Immature natural killer cell (primary cell): ENCODE measurements at regions not wholly inside any gene's neighbourhood (a gene's known extent, or its start where the extent isn't known, plus 50 kb on each side); places are given as distances from the start of the nearest gene placed in this dataset.
"Not testable (repeated sequence)": the region's sequence is repeated elsewhere in the genome, so short reads cannot be mapped to it uniquely, and the experiment has no call there.

Experiments used
- DNase-seq, 3 donors: peaks; one replicate each; pipeline ENCODE4 v3.0.0; 2022; ENCODE audit warnings: mixed read lengths in 1 of 3
- H3K27ac Mint-ChIP-seq, 6 donors: one replicate each; pipeline ENCODE4 v1.8.0; 2020; ENCODE audit warnings: mixed read lengths in 6 of 6, mild to moderate bottlenecking in 5 of 6, inconsistent platforms in 4 of 6, moderate library complexity in 3 of 6
- H3K27me3 Mint-ChIP-seq, 3 donors: one replicate each; pipeline ENCODE4 v1.8.0; 2020 to 2021; ENCODE audit warnings: low read depth in 3 of 3, mild to moderate bottlenecking in 3 of 3, mixed read lengths in 3 of 3, moderate library complexity in 3 of 3, inconsistent platforms in 1 of 3
- H3K36me3 Mint-ChIP-seq, 3 donors: one replicate each; pipeline ENCODE4 v1.8.0; 2020; ENCODE audit warnings: mixed read lengths in 3 of 3, inconsistent platforms in 2 of 3, mild to moderate bottlenecking in 2 of 3
- H3K4me1 Mint-ChIP-seq, 2 donors: one replicate each; pipeline ENCODE4 v1.8.0; 2020; ENCODE audit warnings: inconsistent platforms in 2 of 2, mild to moderate bottlenecking in 2 of 2, mixed read lengths in 2 of 2, moderate library complexity in 1 of 2
- H3K4me3 Mint-ChIP-seq, 5 donors: one replicate each; pipeline ENCODE4 v1.8.0; 2020; ENCODE audit warnings: mild to moderate bottlenecking in 5 of 5, mixed read lengths in 5 of 5, inconsistent platforms in 3 of 5, moderate library complexity in 3 of 5
- H3K9me3 Mint-ChIP-seq, 6 donors: one replicate each; pipeline ENCODE4 v1.8.0; 2020; ENCODE audit warnings: mild to moderate bottlenecking in 6 of 6, mixed read lengths in 6 of 6, inconsistent platforms in 4 of 6, moderate library complexity in 3 of 6

GRCh38 chr11:83349296-83349695, 63.1 kb upstream of the CCDC90B start:
- DNase-seq, result no peak
- no peaks in the 10 kb centered on the region for H3K4me1 Mint-ChIP-seq
- no peaks in the 10 kb centered on the region for H3K36me3 Mint-ChIP-seq
- H3K4me3 Mint-ChIP-seq, result no peak overlapping the region
- H3K27me3 Mint-ChIP-seq, result peaks cover 0 to 3% (median under 1%) of the 10 kb centered on the region in 3 donors
- H3K27ac Mint-ChIP-seq, result no peak overlapping the region
- H3K9me3 Mint-ChIP-seq, result peaks cover 0 to 4% (median 0%) of the 10 kb centered on the region in 6 donors

GRCh38 chr11:83346706-83347105, 60.5 kb upstream of the CCDC90B start:
- not testable (repeated sequence) for H3K9me3 Mint-ChIP-seq, H3K4me1 Mint-ChIP-seq, H3K27me3 Mint-ChIP-seq, H3K36me3 Mint-ChIP-seq, DNase-seq, H3K4me3 Mint-ChIP-seq, H3K27ac Mint-ChIP-seq

- H3K27ac Mint-ChIP-seq, H3K27me3 Mint-ChIP-seq, H3K4me3 Mint-ChIP-seq: not testable (repeated sequence)
Observed at GRCh38 chr11:83344521-83344920, 58.4 kb upstream of the CCDC90B start.

GRCh38 chr11:83336993-83337392, 50.8 kb upstream of the CCDC90B start:
- Mint-ChIP-seq H3K27ac (no peak overlapping the region), H3K4me3 (no peak overlapping the region), H3K27me3 (peaks cover 2 to 6% (median 2%) of the 10 kb centered on the region in 3 donors), H3K4me1 (no peaks in the 10 kb centered on the region), H3K9me3 (peaks cover 0 to 1% (median 0%) of the 10 kb centered on the region in 6 donors), H3K36me3 (no peaks in the 10 kb centered on the region)
- DNase-seq, result no peak

More at GRCh38 chr11:83344521-83344920, 58.4 kb upstream of the CCDC90B start:
- H3K36me3 Mint-ChIP-seq, H3K9me3 Mint-ChIP-seq, DNase-seq, H3K4me1 Mint-ChIP-seq: not testable (repeated sequence)
